MM.1S (cell line): ENCODE measurements at regions not wholly inside any gene's neighbourhood (a gene's known extent, or its start where the extent isn't known, plus 50 kb on each side); places are given as distances from the start of the nearest gene placed in this dataset.

Source experiments
- DNase-seq: peaks from one replicate; pipeline ENCODE4 v3.0.0-alpha.2; 2015
- H2AFZ ChIP-seq: fragments of 300-600 bp; sonication (generic); 2 replicates; pipeline ENCODE4 v1.6.0; 2016; ENCODE audit warnings: antibody characterized with exemption, low read length
- H3F3A ChIP-seq: fragments of 300-600 bp; sonication (generic); 2 replicates; pipeline ENCODE4 v1.6.1; 2016; ENCODE audit warnings: mild to moderate bottlenecking, antibody characterized with exemption, low read length, moderate library complexity, mixed read lengths; ENCODE audit not compliant: insufficient read depth
- H3K27ac ChIP-seq: fragments of 300-600 bp; sonication (generic); 2 replicates; pipeline ENCODE4 v1.5.1; 2016; ENCODE audit warnings: mild to moderate bottlenecking, low read length
- H3K27me3 ChIP-seq: fragments of 300-600 bp; sonication (generic); replicated peaks from 2 replicates; pipeline ENCODE4 v1.6.0; 2016; ENCODE audit warnings: low read length; ENCODE audit not compliant: insufficient read depth
- H3K36me3 ChIP-seq: fragments of 300-600 bp; sonication (generic); replicated peaks from 2 replicates; pipeline ENCODE4 v1.6.1; 2016; ENCODE audit warnings: mild to moderate bottlenecking, low read length, mixed read lengths; ENCODE audit not compliant: insufficient read depth
- H3K4me1 ChIP-seq: fragments of 300-600 bp; sonication (generic); 2 replicates; pipeline ENCODE4 v1.6.1; 2016; ENCODE audit warnings: low read length, mixed read lengths
- H3K4me2 ChIP-seq: fragments of 300-600 bp; sonication (generic); 2 replicates; pipeline ENCODE4 v1.6.0; 2016; ENCODE audit warnings: low read depth, low read length
- H3K4me3 ChIP-seq: fragments of 300-600 bp; sonication (generic); 2 replicates; pipeline ENCODE4 v1.5.1; 2016; ENCODE audit warnings: low read length, mixed read lengths
- H3K79me2 ChIP-seq: fragments of 300-600 bp; sonication (generic); 2 replicates; pipeline ENCODE4 v1.6.1; 2016; ENCODE audit warnings: mixed run types, low read length, mixed read lengths
- H3K9ac ChIP-seq: fragments of 300-600 bp; sonication (generic); 2 replicates; pipeline ENCODE4 v1.6.1; 2016; ENCODE audit warnings: low read length, mixed read lengths
- H3K9me2 ChIP-seq: fragments of 300-600 bp; sonication (generic); replicated peaks from 2 replicates; pipeline ENCODE4 v1.6.1; 2016; ENCODE audit warnings: mild to moderate bottlenecking, low read length, mixed read lengths; ENCODE audit not compliant: insufficient read depth
- H3K9me3 ChIP-seq: fragments of 300-600 bp; sonication (generic); replicated peaks from 2 replicates; pipeline ENCODE4 v1.6.1; 2016; ENCODE audit warnings: mild to moderate bottlenecking, low read length, mixed read lengths; ENCODE audit not compliant: insufficient read depth
- H4K20me1 ChIP-seq: fragments of 300-600 bp; sonication (generic); 2 replicates; pipeline ENCODE4 v1.6.1; 2016; ENCODE audit warnings: mild to moderate bottlenecking, low read length, moderate library complexity, mixed read lengths; ENCODE audit not compliant: insufficient read depth
- EZH2 ChIP-seq: fragments of 300-600 bp; sonication (generic); optimal IDR thresholded peaks from 2 replicates; pipeline ENCODE3; 2017; ENCODE audit warnings: low read depth, mild to moderate bottlenecking, antibody characterized with exemption, low read length, mixed read lengths
- EZH2phosphoT487 ChIP-seq: fragments of 300-600 bp; sonication (generic); IDR thresholded peaks from 2 replicates; pipeline ENCODE4 v1.6.1; 2018; ENCODE audit warnings: antibody characterized with exemption, low read length
- TF ChIP-seq, protein P1 (sequence below): fragments of 300-600 bp; sonication (generic); IDR thresholded peaks from 2 replicates; pipeline ENCODE4 v1.5.1; 2016; ENCODE audit warnings: antibody characterized with exemption, low read length, mixed read lengths

GRCh38 chr2:175437167-175437566 is 255.7 kb upstream of the ATP5MC3 start:
- Histone ChIP-seq H3K4me1 (no peaks in the 10 kb centered on the region), H3K27me3 (no peaks in the 10 kb centered on the region), H3K9me3 (0 out of 2 replicates have a peak, but pooled peaks cover 4% of the 10 kb centered on the region), H3K27ac (no peak overlapping the region), H4K20me1 (no peaks in the 10 kb centered on the region), H3K9me2 (no peaks in the 10 kb centered on the region), H3K36me3 (no peaks in the 10 kb centered on the region), H3K4me3 (no peak overlapping the region), H2AFZ (no peak overlapping the region), H3K79me2 (no peaks in the 10 kb centered on the region), H3K9ac (no peak overlapping the region), H3K4me2 (no peak overlapping the region), H3F3A (no peaks in the 10 kb centered on the region)
- DNase-seq, result no peak
- TF ChIP-seq, protein P1, sequence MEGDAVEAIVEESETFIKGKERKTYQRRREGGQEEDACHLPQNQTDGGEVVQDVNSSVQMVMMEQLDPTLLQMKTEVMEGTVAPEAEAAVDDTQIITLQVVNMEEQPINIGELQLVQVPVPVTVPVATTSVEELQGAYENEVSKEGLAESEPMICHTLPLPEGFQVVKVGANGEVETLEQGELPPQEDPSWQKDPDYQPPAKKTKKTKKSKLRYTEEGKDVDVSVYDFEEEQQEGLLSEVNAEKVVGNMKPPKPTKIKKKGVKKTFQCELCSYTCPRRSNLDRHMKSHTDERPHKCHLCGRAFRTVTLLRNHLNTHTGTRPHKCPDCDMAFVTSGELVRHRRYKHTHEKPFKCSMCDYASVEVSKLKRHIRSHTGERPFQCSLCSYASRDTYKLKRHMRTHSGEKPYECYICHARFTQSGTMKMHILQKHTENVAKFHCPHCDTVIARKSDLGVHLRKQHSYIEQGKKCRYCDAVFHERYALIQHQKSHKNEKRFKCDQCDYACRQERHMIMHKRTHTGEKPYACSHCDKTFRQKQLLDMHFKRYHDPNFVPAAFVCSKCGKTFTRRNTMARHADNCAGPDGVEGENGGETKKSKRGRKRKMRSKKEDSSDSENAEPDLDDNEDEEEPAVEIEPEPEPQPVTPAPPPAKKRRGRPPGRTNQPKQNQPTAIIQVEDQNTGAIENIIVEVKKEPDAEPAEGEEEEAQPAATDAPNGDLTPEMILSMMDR, result no peak
- TF ChIP-seq EZH2 (no peak), EZH2phosphoT487 (no peak)

GRCh38 chr2:175436076-175436475 is 254.6 kb upstream of the ATP5MC3 start:
- Histone ChIP-seq H3K79me2 (no peaks in the 10 kb centered on the region), H3K4me2 (no peak overlapping the region), H3F3A (no peaks in the 10 kb centered on the region), H3K9me2 (no peaks in the 10 kb centered on the region), H3K27me3 (no peaks in the 10 kb centered on the region), H2AFZ (no peak overlapping the region), H3K9ac (no peak overlapping the region), H3K36me3 (no peaks in the 10 kb centered on the region), H4K20me1 (no peaks in the 10 kb centered on the region), H3K9me3 (0 out of 2 replicates have a peak, but pooled peaks cover 4% of the 10 kb centered on the region), H3K4me1 (no peaks in the 10 kb centered on the region), H3K27ac (no peak overlapping the region), H3K4me3 (no peak overlapping the region)
- no peak for DNase-seq
- TF ChIP-seq EZH2phosphoT487 (no peak), EZH2 (no peak)
- TF ChIP-seq, protein P1, result no peak

- no peak overlapping the region for H3K4me3 ChIP-seq
- no peak for DNase-seq
- H3K9ac ChIP-seq, result no peak overlapping the region
- no peak overlapping the region for H2AFZ ChIP-seq
- no peaks in the 10 kb centered on the region for H3K36me3 ChIP-seq
- H4K20me1 ChIP-seq, result no peaks in the 10 kb centered on the region
- no peaks in the 10 kb centered on the region for H3F3A ChIP-seq
- no peak for TF ChIP-seq EZH2
- TF ChIP-seq, protein P1, result no peak
- TF ChIP-seq EZH2phosphoT487, result no peak
- no peaks in the 10 kb centered on the region for H3K9me2 ChIP-seq
- H3K4me2 ChIP-seq, result no peak overlapping the region
- no peaks in the 10 kb centered on the region for H3K79me2 ChIP-seq
- H3K27me3 ChIP-seq, result no peaks in the 10 kb centered on the region
- H3K27ac ChIP-seq, result no peak overlapping the region
- H3K9me3 ChIP-seq, result 0 out of 2 replicates have a peak, but pooled peaks cover 4% of the 10 kb centered on the region
- H3K4me1 ChIP-seq, result no peaks in the 10 kb centered on the region
Measured at GRCh38 chr2:175435012-175435411, 253.5 kb upstream of the ATP5MC3 start.
